SK-N-MC (cell line): ENCODE measurements at regions not wholly inside any gene's neighbourhood (a gene's known extent, or its start where the extent isn't known, plus 50 kb on each side); places are given as distances from the start of the nearest gene placed in this dataset.

Source experiments
- EZH2 ChIP-seq: fragments of 200-600 bp; sonication (generic); IDR thresholded peaks from one replicate; pipeline ENCODE4 v1.6.1; 2017; ENCODE audit warnings: antibody characterized with exemption
- FOXP2 ChIP-seq: optimal IDR thresholded peaks from 2 replicates; pipeline ENCODE3; 2011; ENCODE audit warnings: mild to moderate bottlenecking, moderate library complexity; ENCODE audit not compliant: insufficient read depth; ENCODE audit errors: extremely low read length, control extremely low read depth
- POLR2AphosphoS5 ChIP-seq: IDR thresholded peaks from 2 replicates; pipeline ENCODE4 v1.6.1; 2012; ENCODE audit warnings: mild to moderate bottlenecking, low read depth, low read length, borderline replicate concordance

GRCh38 chr5:142421621-142422397, 97.0 kb upstream of the SPRY4 start:
- TF ChIP-seq POLR2AphosphoS5, result no peak
- no peak for TF ChIP-seq FOXP2
- TF ChIP-seq EZH2, result no peak
